A549 (cell line): ENCODE measurements at regions not wholly inside any gene's neighbourhood (a gene's known extent, or its start where the extent isn't known, plus 50 kb on each side); places are given as distances from the start of the nearest gene placed in this dataset.

ENCODE experiments used
- ATAC-seq, 2 experiments: fragments of 200-7000 bp in 1 of 2; fragments of >200 bp in 1 of 2; cut with Nextera tagmentation in 1 of 2; cut with Tn5 transposase in 1 of 2; 3 replicates each; pipeline versions ENCODE4 v1.8.0 to v1.9.1; 2018 to 2020; ENCODE audit warnings: mild to moderate bottlenecking in 1 of 2, moderate library complexity in 1 of 2
- CTCF ChIA-PET: fragments of 300-600 bp; sonication (Branson Sonifier 250); formaldehyde crosslinking; extraction: SDS; loops from one replicate; lab custom pipeline; 2021; ENCODE audit warnings: antibody characterized with exemption, inconsistent platforms; lab: Yijun Ruan, JAX
- POLR2A ChIA-PET: fragments of 350-600 bp; formaldehyde crosslinking; extraction: SDS; loops from one replicate; lab custom pipeline; 2021; ENCODE audit warnings: antibody characterized with exemption, inconsistent platforms; lab: Yijun Ruan, JAX
- DNase-seq, 2 experiments: peaks; one replicate each; pipeline versions ENCODE4 v3.0.0 to v3.0.0-alpha.2; 2011 to 2016; ENCODE audit warnings: low read depth in 1 of 2, low spot score in 1 of 2
- FAIRE-seq: peaks from 2 replicates; lab custom pipeline; 2011; peaks lifted over from hg19 to GRCh38; lab: Jason Lieb, UNC
- H3K27ac ChIP-seq, 2 experiments: fragments of >200 bp; sonication (Bioruptor Twin); formaldehyde crosslinking; 3 replicates each; pipeline ENCODE4 v1.5.1; 2016 to 2017
- H3K4me1 ChIP-seq: fragments of >200 bp; sonication (Bioruptor Twin); formaldehyde crosslinking; 3 replicates; pipeline ENCODE4 v1.6.1; 2016
- H3K4me2 ChIP-seq: fragments of >200 bp; sonication (Bioruptor Twin); formaldehyde crosslinking; 3 replicates; pipeline ENCODE4 v1.6.1; 2016
- H3K4me3 ChIP-seq: fragments of >200 bp; sonication (Bioruptor Twin); formaldehyde crosslinking; 3 replicates; pipeline ENCODE4 v1.5.1; 2016
- H3K9me3 ChIP-seq: fragments of >200 bp; sonication (Bioruptor Twin); formaldehyde crosslinking; 3 replicates; pipeline ENCODE4 v1.6.1; 2016
- BCL3 ChIP-seq: fragments of >200 bp; sonication (Bioruptor Twin); formaldehyde crosslinking; IDR thresholded peaks from 3 replicates; pipeline ENCODE4 v1.6.1; 2016
- CHD4 ChIP-seq: fragments of 200-600 bp; sonication (generic); IDR thresholded peaks from 2 replicates; pipeline ENCODE4 v1.6.1; 2016; ENCODE audit warnings: antibody characterized with exemption, mild to moderate bottlenecking, borderline replicate concordance
- CTCF ChIP-seq: fragments of >200 bp; sonication (Bioruptor Twin); formaldehyde crosslinking; IDR thresholded peaks from 3 replicates; pipeline ENCODE4 v1.5.1; 2016
- E2F6 ChIP-seq: IDR thresholded peaks from 2 replicates; pipeline ENCODE4 v1.6.1; 2012; ENCODE audit warnings: low read depth, borderline replicate concordance
- EHF ChIP-seq: fragments of 250-450 bp; sonication (Bioruptor Pico); IDR thresholded peaks from 2 replicates; pipeline ENCODE4 v1.5.0; 2020; ENCODE audit warnings: mild to moderate bottlenecking
- EP300 ChIP-seq, 2 experiments: fragments of >200 bp; sonication (Bioruptor Twin); formaldehyde crosslinking; IDR thresholded peaks; 2 replicates in 1 of 2; 3 replicates in 1 of 2; pipeline ENCODE4 v1.6.1; 2016 to 2017
- ESRRA ChIP-seq: fragments of 150-350 bp; IDR thresholded peaks from 2 replicates; pipeline ENCODE4 v1.6.1; 2014; ENCODE audit warnings: mild to moderate bottlenecking, low read length, borderline replicate concordance
- FOSL2 ChIP-seq, 2 experiments: fragments of 450-650 bp in 1 of 2; fragments of >200 bp in 1 of 2; sonication (Bioruptor Twin) in 1 of 2; formaldehyde crosslinking; IDR thresholded peaks; 2 replicates each; pipeline versions ENCODE4 v1.5.0 to v1.6.1; 2016 to 2020; ENCODE audit warnings: mild to moderate bottlenecking in 1 of 2, moderate library complexity in 1 of 2
- GATA3 ChIP-seq: IDR thresholded peaks from 2 replicates; pipeline ENCODE4 v1.6.1; 2012; ENCODE audit warnings: borderline replicate concordance
- HDAC2 ChIP-seq: fragments of 200-600 bp; sonication (generic); IDR thresholded peaks from 2 replicates; pipeline ENCODE4 v1.6.1; 2016
- HES2 ChIP-seq: fragments of >200 bp; sonication (Bioruptor Twin); formaldehyde crosslinking; IDR thresholded peaks from 2 replicates; pipeline ENCODE4 v1.6.1; 2016
- HEYL ChIP-seq: fragments of 250-450 bp; sonication (Bioruptor Pico); IDR thresholded peaks from 2 replicates; pipeline ENCODE4 v1.8.0; 2021; ENCODE audit warnings: mild to moderate bottlenecking, moderate library complexity
- HOXA7 ChIP-seq: fragments of 250-450 bp; sonication (Bioruptor Pico); IDR thresholded peaks from 2 replicates; pipeline ENCODE4 v1.5.0; 2020; ENCODE audit warnings: mild to moderate bottlenecking, moderate library complexity
- HOXB13 ChIP-seq: fragments of 250-450 bp; sonication (Bioruptor Pico); IDR thresholded peaks from 2 replicates; pipeline ENCODE4 v1.5.0; 2020; ENCODE audit warnings: low read depth, mild to moderate bottlenecking, moderate library complexity
- JUN ChIP-seq, 2 experiments: fragments of >200 bp; sonication (Bioruptor Twin); formaldehyde crosslinking; IDR thresholded peaks; 2 replicates in 1 of 2; 3 replicates in 1 of 2; pipeline ENCODE4 v1.6.1; 2016 to 2017
- KDM1A ChIP-seq: fragments of 200-600 bp; sonication (generic); IDR thresholded peaks from 2 replicates; pipeline ENCODE4 v1.6.1; 2016; ENCODE audit warnings: low read depth, mild to moderate bottlenecking
- MAZ ChIP-seq: fragments of 150-350 bp; IDR thresholded peaks from 2 replicates; pipeline ENCODE4 v1.6.1; 2014; ENCODE audit warnings: antibody characterized with exemption, low read depth, low read length, borderline replicate concordance
- MYC ChIP-seq: IDR thresholded peaks from 2 replicates; pipeline ENCODE4 v1.6.1; 2012; ENCODE audit warnings: mild to moderate bottlenecking, inconsistent platforms, low read length, improper control_type of control experiment, borderline replicate concordance
- NR3C1 ChIP-seq: fragments of >200 bp; sonication (Bioruptor Twin); formaldehyde crosslinking; IDR thresholded peaks from 3 replicates; pipeline ENCODE4 v1.6.1; 2017
- PHF8 ChIP-seq: fragments of 200-600 bp; sonication (generic); IDR thresholded peaks from 2 replicates; pipeline ENCODE4 v1.6.1; 2016; ENCODE audit warnings: low read depth, mild to moderate bottlenecking, antibody characterized with exemption, moderate library complexity, borderline replicate concordance
- RARB ChIP-seq: fragments of 250-450 bp; sonication (Bioruptor Pico); IDR thresholded peaks from 2 replicates; pipeline ENCODE4 v1.8.0; 2021; ENCODE audit warnings: mild to moderate bottlenecking, moderate library complexity
- RFX5 ChIP-seq: fragments of 450-650 bp; IDR thresholded peaks from 2 replicates; pipeline ENCODE4 v1.7.1; 2014; ENCODE audit warnings: antibody characterized with exemption, mild to moderate bottlenecking, moderate library complexity
- TFCP2L1 ChIP-seq: fragments of 250-450 bp; sonication (Bioruptor Pico); IDR thresholded peaks from 2 replicates; pipeline ENCODE4 v1.5.0; 2021; ENCODE audit warnings: mild to moderate bottlenecking
- WGBS: methylation state at CpG from one replicate; pipeline ENCODE4 v1.1.6; 2017; ENCODE audit errors: missing lambda C conversion rate; 5-methylcytosine and 5-hydroxymethylcytosine counted together

GRCh38 chr10:29918623-29919400 lies 140.6 kb downstream of the JCAD start:
- CTCF ChIA-PET: interaction anchor here (0.6 kb wide), 1 partner anchor 141 kb away, joined by 3 read pairs; no protein-coding TSS in a partner anchor
- no peak for FAIRE-seq
- no peak overlapping the region for H3K4me2 ChIP-seq

GRCh38 chr10:29917311-29917710 lies 142.1 kb downstream of the JCAD start:
- DNase-seq (no peak), ATAC-seq (no peak), FAIRE-seq (no peak)
- no peak overlapping the region for H3K4me3 ChIP-seq
- ChIA-PET POLR2A (no interaction called here), CTCF (interaction anchor here (0.7 kb wide), 1 partner anchor 19 kb away, joined by 3 read pairs; no protein-coding TSS in a partner anchor)
- H3K4me1 ChIP-seq: no peaks in the 10 kb centered on the region
- H3K4me2 ChIP-seq: no peak overlapping the region
- 89% methylated on average over 4 of the region's 4 CpGs for WGBS
- TF ChIP-seq PHF8 (no peak), JUN (IDR thresholded peaks at IDR 0.05) (no peak), EHF (CRISPR knock-in tag) (no peak), EP300 (IDR thresholded peaks at IDR 0.05) (no peak), ESRRA (no peak), CTCF (no peak), HES2 (no peak), GATA3 (no peak), HDAC2 (no peak), FOSL2 (IDR thresholded peaks at IDR 0.05) (no peak), FOSL2 (CRISPR knock-in tag; IDR thresholded peaks at IDR 0.05) (no peak), TFCP2L1 (CRISPR knock-in tag) (no peak), HEYL (CRISPR knock-in tag) (no peak), MAZ (no peak), NR3C1 (no peak), BCL3 (no peak)
- H3K9me3 ChIP-seq: peaks cover 5% of the 10 kb centered on the region; the same call in 1 of the 3 replicates
- H3K27ac ChIP-seq: no peak overlapping the region

More at GRCh38 chr10:29918623-29919400, 140.6 kb downstream of the JCAD start:
- Histone ChIP-seq H3K4me1 (no peaks in the 10 kb centered on the region), H3K4me3 (no peak overlapping the region), H3K9me3 (peaks cover 5% of the 10 kb centered on the region; the same call in 1 of the 3 replicates), H3K27ac (no peak overlapping the region)
- no peak for DNase-seq
- POLR2A ChIA-PET: no interaction called here
- no peak for ATAC-seq
- TF ChIP-seq MYC (no peak), RARB (no peak), TFCP2L1 (CRISPR knock-in tag) (no peak), KDM1A (no peak), FOSL2 (IDR thresholded peaks at IDR 0.05) (no peak), FOSL2 (CRISPR knock-in tag; IDR thresholded peaks at IDR 0.05) (no peak), RFX5 (no peak), HEYL (CRISPR knock-in tag) (no peak), HOXA7 (CRISPR knock-in tag) (no peak), BCL3 (no peak), PHF8 (no peak), HOXB13 (CRISPR knock-in tag) (no peak), CHD4 (no peak), CTCF (no peak), E2F6 (no peak)
- 31% methylated on average over 3 of the region's 3 CpGs for WGBS
